Mesenchymal stem cell (in vitro differentiated cells and primary cell): ENCODE measurements at regions not wholly inside any gene's neighbourhood (a gene's known extent, or its start where the extent isn't known, plus 50 kb on each side); places are given as distances from the start of the nearest gene placed in this dataset.

Source experiments
- DNase-seq: peaks from one replicate; pipeline ENCODE4 v3.0.0-alpha.2; 2013
- H2AFZ ChIP-seq: one replicate; pipeline ENCODE4 v1.6.1; 2013; ENCODE audit warnings: low read depth, mild to moderate bottlenecking, control low read depth, inconsistent platforms, low read length, moderate library complexity
- H2AK5ac ChIP-seq: 2 replicates; pipeline ENCODE4 v1.6.1; 2013; ENCODE audit warnings: low read length, moderate library complexity, mild to moderate bottlenecking, inconsistent platforms; ENCODE audit not compliant: severe bottlenecking
- H2BK120ac ChIP-seq: one replicate; pipeline ENCODE4 v1.6.1; 2013; ENCODE audit warnings: low read depth, mild to moderate bottlenecking, inconsistent platforms, low read length, moderate library complexity
- H2BK12ac ChIP-seq, 2 experiments: one replicate each; pipeline ENCODE4 v1.6.1; 2013; ENCODE audit warnings: inconsistent platforms in 2 of 2, low read length in 2 of 2, mild to moderate bottlenecking in 2 of 2, moderate library complexity in 2 of 2, control low read depth in 1 of 2
- H2BK15ac ChIP-seq: one replicate; pipeline ENCODE4 v1.6.1; 2013; ENCODE audit warnings: mild to moderate bottlenecking, low read depth, inconsistent platforms; ENCODE audit not compliant: poor library complexity, severe bottlenecking
- H2BK5ac ChIP-seq: 2 replicates; pipeline ENCODE4 v1.6.1; 2013; ENCODE audit warnings: low read depth, mild to moderate bottlenecking, low read length, control low read depth, inconsistent platforms; ENCODE audit not compliant: poor library complexity, severe bottlenecking
- H3K14ac ChIP-seq, 2 experiments: one replicate each; pipeline ENCODE4 v1.6.1; 2013; ENCODE audit warnings: inconsistent platforms in 2 of 2, low read length in 2 of 2, control low read depth in 1 of 2, mild to moderate bottlenecking in 1 of 2, moderate library complexity in 1 of 2
- H3K18ac ChIP-seq, 2 experiments: one replicate each; pipeline ENCODE4 v1.6.1; 2013; ENCODE audit warnings: inconsistent platforms in 2 of 2, low read length in 2 of 2, control low read depth in 1 of 2, low read depth in 1 of 2, mild to moderate bottlenecking in 1 of 2
- H3K23ac ChIP-seq, 2 experiments: one replicate each; pipeline ENCODE4 v1.6.1; 2013; ENCODE audit warnings: inconsistent platforms in 2 of 2, low read length in 2 of 2, mild to moderate bottlenecking in 2 of 2, moderate library complexity in 2 of 2, control low read depth in 1 of 2
- H3K27ac ChIP-seq: 2 replicates; pipeline ENCODE4 v1.5.1; 2013; ENCODE audit warnings: mild to moderate bottlenecking, moderate library complexity, low read length, control low read depth, inconsistent platforms; ENCODE audit not compliant: poor library complexity, severe bottlenecking
- H3K27me3 ChIP-seq, 2 experiments: 2 replicates each; pipeline versions ENCODE4 v1.6.1 to v1.7.0; 2013; ENCODE audit warnings: low read length in 2 of 2, mild to moderate bottlenecking in 2 of 2, moderate library complexity in 2 of 2, control low read depth in 1 of 2, inconsistent platforms in 1 of 2; ENCODE audit not compliant: control insufficient read depth in 1 of 2, insufficient read depth in 1 of 2
- H3K36me3 ChIP-seq, 2 experiments: 2 replicates each; pipeline versions ENCODE4 v1.6.1 to v1.7.0; 2013; ENCODE audit warnings: low read length in 2 of 2, control low read depth in 1 of 2, inconsistent platforms in 1 of 2, low read depth in 1 of 2, mild to moderate bottlenecking in 1 of 2; ENCODE audit not compliant: insufficient read depth in 2 of 2, control insufficient read depth in 1 of 2
- H3K4ac ChIP-seq, 2 experiments: one replicate each; pipeline ENCODE4 v1.6.1; 2013; ENCODE audit warnings: inconsistent platforms in 2 of 2, low read length in 2 of 2, mild to moderate bottlenecking in 2 of 2, moderate library complexity in 2 of 2, control low read depth in 1 of 2, low read depth in 1 of 2
- H3K4me1 ChIP-seq: 2 replicates; pipeline ENCODE4 v1.6.1; 2013; ENCODE audit warnings: low read depth, low read length, control low read depth; ENCODE audit not compliant: control insufficient read depth, insufficient read depth
- H3K4me2 ChIP-seq: 2 replicates; pipeline ENCODE4 v1.6.1; 2013; ENCODE audit warnings: low read length, mild to moderate bottlenecking, inconsistent platforms; ENCODE audit not compliant: poor library complexity, severe bottlenecking
- H3K4me3 ChIP-seq, 2 experiments: 2 replicates each; pipeline versions ENCODE4 v1.5.1 to v1.7.0; 2013; ENCODE audit warnings: low read length in 2 of 2, mild to moderate bottlenecking in 2 of 2, control low read depth in 1 of 2, low read depth in 1 of 2; ENCODE audit not compliant: insufficient read depth in 1 of 2
- H3K79me1 ChIP-seq: replicated peaks from 2 replicates; pipeline ENCODE4 v1.6.1; 2013; ENCODE audit warnings: mild to moderate bottlenecking, control low read depth, low read length, inconsistent platforms; ENCODE audit not compliant: poor library complexity, severe bottlenecking
- H3K9ac ChIP-seq: 2 replicates; pipeline ENCODE4 v1.7.0; 2013; ENCODE audit warnings: mild to moderate bottlenecking, low read length, moderate library complexity
- H3K9me3 ChIP-seq: 2 replicates; pipeline ENCODE4 v1.7.0; 2013; ENCODE audit warnings: mild to moderate bottlenecking, low read length; ENCODE audit not compliant: control insufficient read depth
- H4K8ac ChIP-seq: one replicate; pipeline ENCODE4 v1.6.1; 2013; ENCODE audit warnings: inconsistent platforms, mild to moderate bottlenecking, low read length, moderate library complexity
- H4K91ac ChIP-seq: one replicate; pipeline ENCODE4 v1.6.1; 2013; ENCODE audit warnings: mild to moderate bottlenecking, low read length, inconsistent platforms
- WGBS: methylation state at CpG from one replicate; pipeline ENCODE4 v1.1.7; 2013; ENCODE audit warnings: mixed read lengths; 5-methylcytosine and 5-hydroxymethylcytosine counted together

DNA sequence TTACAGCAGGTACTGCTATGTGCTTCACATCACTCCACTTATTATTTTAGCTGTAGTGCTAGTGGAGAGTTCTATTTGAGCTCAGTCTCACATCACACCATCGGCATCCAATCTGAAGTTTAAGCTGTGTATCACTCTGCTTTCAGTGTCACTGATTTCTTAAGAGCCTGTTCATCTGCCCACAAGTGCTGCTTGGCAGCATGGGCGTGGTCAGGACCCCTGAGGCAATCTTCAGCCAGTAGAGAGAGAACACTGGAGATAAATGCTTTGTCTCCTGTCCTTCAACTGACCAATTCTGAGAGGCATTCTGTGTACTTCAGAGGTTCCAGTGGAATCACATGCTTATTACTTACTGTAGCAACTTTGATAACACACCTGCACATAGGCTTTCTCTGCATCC lies 728.8 kb downstream of the RPS29 start:
- H3K4me1 ChIP-seq, result no peaks in the 10 kb centered on the region
- no peak overlapping the region for H4K8ac ChIP-seq
- H3K36me3 ChIP-seq, result no peaks in the 10 kb centered on the region
- no peak overlapping the region for H2BK15ac ChIP-seq
- no peak overlapping the region for H3K4ac ChIP-seq
- 65% methylated on average over 2 of the region's 2 CpGs for WGBS
- H2BK5ac ChIP-seq, result no peak overlapping the region
- no peak overlapping the region for H2AK5ac ChIP-seq
- H3K18ac ChIP-seq, result no peak overlapping the region
- no peak overlapping the region for H3K14ac ChIP-seq
- H3K27ac ChIP-seq, result no peak overlapping the region
- no peak overlapping the region for H3K9ac ChIP-seq
- no peak overlapping the region for H3K23ac ChIP-seq
- DNase-seq, result no peak
- H3K79me1 ChIP-seq, result no peaks in the 10 kb centered on the region
- no peak overlapping the region for H2AFZ ChIP-seq
- no peaks in the 10 kb centered on the region for H3K27me3 ChIP-seq
- no peak overlapping the region for H3K4me2 ChIP-seq
- no peak overlapping the region for H4K91ac ChIP-seq
- H2BK12ac ChIP-seq, result no peak overlapping the region
- H2BK120ac ChIP-seq, result no peak overlapping the region
- no peaks in the 10 kb centered on the region for H3K9me3 ChIP-seq
- no peak overlapping the region for H3K4me3 ChIP-seq

DNA sequence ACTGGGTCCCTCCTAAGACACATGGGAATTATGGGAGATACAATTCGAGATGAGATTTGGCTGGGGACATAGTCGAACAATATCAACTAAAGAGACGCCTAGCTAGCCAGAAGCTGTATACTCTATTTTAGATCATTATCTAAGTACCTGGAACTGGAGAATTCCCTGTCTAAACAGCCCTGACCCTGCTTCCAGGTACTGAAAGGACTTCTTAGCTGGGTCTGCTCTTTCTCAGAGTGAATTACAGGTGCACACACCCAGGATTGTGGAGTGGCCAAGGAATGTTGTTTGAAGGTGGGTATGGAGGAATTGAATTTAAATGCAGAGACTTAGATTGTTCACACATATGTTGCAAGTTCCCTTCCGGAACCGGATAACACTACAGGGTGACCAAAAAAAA lies 733.0 kb downstream of the RPS29 start:
- no peaks in the 10 kb centered on the region for H3K36me3 ChIP-seq
- no peak overlapping the region for H3K27ac ChIP-seq
- H4K91ac ChIP-seq, result no peak overlapping the region
- WGBS, result no CpG with 5 or more reads among the region's 5 CpGs
- no peak overlapping the region for H2AFZ ChIP-seq
- H3K27me3 ChIP-seq, result no peaks in the 10 kb centered on the region
- H3K4me1 ChIP-seq, result no peaks in the 10 kb centered on the region
- H2BK5ac ChIP-seq, result no peak overlapping the region
- H3K4ac ChIP-seq, result no peak overlapping the region
- H4K8ac ChIP-seq, result no peak overlapping the region
- no peak overlapping the region for H2BK12ac ChIP-seq
- H3K79me1 ChIP-seq, result no peaks in the 10 kb centered on the region
- no peak overlapping the region for H3K23ac ChIP-seq
- DNase-seq, result no peak
- H3K14ac ChIP-seq, result no peak overlapping the region
- no peak overlapping the region for H2AK5ac ChIP-seq
- H3K18ac ChIP-seq, result no peak overlapping the region
- H3K4me2 ChIP-seq, result no peak overlapping the region
- H2BK15ac ChIP-seq, result no peak overlapping the region
- H3K9ac ChIP-seq, result no peak overlapping the region
- H2BK120ac ChIP-seq, result no peak overlapping the region
- H3K9me3 ChIP-seq, result no peaks in the 10 kb centered on the region
- H3K4me3 ChIP-seq, result no peak overlapping the region

DNA sequence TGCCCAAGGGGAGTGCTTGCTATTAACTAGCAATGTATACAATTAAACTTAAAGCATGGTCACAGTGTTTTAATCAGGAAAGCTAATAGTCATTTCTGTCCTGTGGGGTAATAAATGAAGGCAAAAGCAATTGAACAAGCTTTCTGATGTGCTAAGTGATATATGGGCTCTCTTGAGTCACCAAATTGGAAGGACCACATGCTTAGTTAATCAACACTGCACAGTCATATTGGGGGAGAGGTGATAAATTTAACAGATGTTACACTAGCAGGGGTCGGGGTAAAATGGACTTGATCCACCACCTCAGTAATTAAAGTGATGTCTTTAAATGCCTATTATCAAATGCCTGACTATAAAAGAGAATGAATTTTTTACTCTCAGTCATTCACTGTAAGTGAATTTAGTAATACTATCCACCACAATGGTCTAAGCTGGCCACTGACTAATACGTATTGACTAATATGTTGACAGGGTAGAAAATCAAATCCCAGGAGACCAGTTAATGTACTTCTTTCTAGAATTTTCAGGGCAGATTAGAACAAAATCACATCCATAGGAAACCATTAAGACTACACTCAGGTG lies 736.3 kb downstream of the RPS29 start:
- no peak overlapping the region for H3K18ac ChIP-seq
- DNase-seq, result no peak
- H3K4me1 ChIP-seq, result no peaks in the 10 kb centered on the region
- no peaks in the 10 kb centered on the region for H3K27me3 ChIP-seq
- no peak overlapping the region for H2BK15ac ChIP-seq
- no peak overlapping the region for H2BK120ac ChIP-seq
- H3K36me3 ChIP-seq, result no peaks in the 10 kb centered on the region
- no peak overlapping the region for H2BK12ac ChIP-seq
- no peak overlapping the region for H3K4me2 ChIP-seq
- no peak overlapping the region for H4K91ac ChIP-seq
- no peak overlapping the region for H3K9ac ChIP-seq
- no peak overlapping the region for H3K4me3 ChIP-seq
- no peak overlapping the region for H2BK5ac ChIP-seq
- WGBS, result no CpG with 5 or more reads among the region's 2 CpGs
- no peak overlapping the region for H3K4ac ChIP-seq
- H3K9me3 ChIP-seq, result no peaks in the 10 kb centered on the region
- H3K79me1 ChIP-seq, result no peaks in the 10 kb centered on the region
- no peak overlapping the region for H4K8ac ChIP-seq
- no peak overlapping the region for H2AK5ac ChIP-seq
- no peak overlapping the region for H3K23ac ChIP-seq
- no peak overlapping the region for H3K14ac ChIP-seq
- H2AFZ ChIP-seq, result no peak overlapping the region
- no peak overlapping the region for H3K27ac ChIP-seq

DNA sequence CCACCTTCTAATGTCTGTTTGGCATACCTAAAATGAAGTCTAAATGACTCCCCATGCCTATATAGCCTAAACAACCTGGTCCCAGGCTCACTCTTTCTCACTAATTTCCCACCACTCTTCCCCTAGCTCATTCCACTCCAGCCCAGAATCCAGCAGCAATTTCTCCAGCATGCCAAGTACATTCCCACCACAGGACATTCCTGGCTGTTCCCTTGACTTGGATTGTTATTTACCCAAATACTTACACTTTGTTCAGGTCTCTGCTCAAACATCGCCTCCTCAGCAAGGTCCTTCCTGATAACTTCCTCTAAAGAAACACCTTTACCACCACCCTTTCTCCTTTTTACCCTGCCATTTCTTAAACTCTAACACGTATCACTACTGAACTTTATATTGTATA lies 743.4 kb downstream of the RPS29 start:
- Histone ChIP-seq H2BK12ac (no peak overlapping the region), H3K79me1 (no peaks in the 10 kb centered on the region), H4K8ac (no peak overlapping the region), H3K4ac (no peak overlapping the region), H3K18ac (no peak overlapping the region), H2BK5ac (no peak overlapping the region), H3K4me2 (no peak overlapping the region), H3K9me3 (no peaks in the 10 kb centered on the region), H2BK15ac (no peak overlapping the region), H2AK5ac (no peak overlapping the region), H4K91ac (no peak overlapping the region), H3K14ac (no peak overlapping the region), H2AFZ (no peak overlapping the region), H2BK120ac (no peak overlapping the region), H3K23ac (no peak overlapping the region), H3K9ac (no peak overlapping the region), H3K27me3 (no peaks in the 10 kb centered on the region), H3K4me1 (no peaks in the 10 kb centered on the region), H3K4me3 (no peak overlapping the region), H3K27ac (no peak overlapping the region), H3K36me3 (no peaks in the 10 kb centered on the region)
- no peak for DNase-seq
- WGBS, result 88% methylated on average over 1 of the region's 2 CpGs
